ENCODE measurements at regions not wholly inside any gene's neighbourhood (a gene's known extent, or its start where the extent isn't known, plus 50 kb on each side); places are given as distances from the start of the nearest gene placed in this dataset.

DNA sequence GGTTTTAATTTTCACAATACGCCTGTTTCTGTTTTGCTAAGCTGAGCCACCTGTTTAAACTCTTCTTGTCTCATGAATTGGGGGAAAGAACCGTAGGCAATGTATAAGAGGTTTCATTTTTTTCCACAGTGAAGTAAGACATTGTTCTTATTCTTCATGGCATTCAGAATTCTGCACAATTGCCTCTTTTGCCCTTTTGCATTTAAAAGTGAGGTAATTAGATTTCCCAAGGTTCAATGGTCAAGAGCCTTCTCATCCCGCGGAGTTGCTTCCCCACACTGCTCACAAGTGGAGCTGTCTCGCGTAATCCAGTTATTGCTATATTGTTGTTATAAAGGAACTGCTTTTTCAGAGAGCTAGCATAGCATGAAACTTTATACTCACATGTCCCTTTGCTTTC is 90.9 kb upstream of the SPRY1 start:
- TF ChIP-seq, protein P1, sequence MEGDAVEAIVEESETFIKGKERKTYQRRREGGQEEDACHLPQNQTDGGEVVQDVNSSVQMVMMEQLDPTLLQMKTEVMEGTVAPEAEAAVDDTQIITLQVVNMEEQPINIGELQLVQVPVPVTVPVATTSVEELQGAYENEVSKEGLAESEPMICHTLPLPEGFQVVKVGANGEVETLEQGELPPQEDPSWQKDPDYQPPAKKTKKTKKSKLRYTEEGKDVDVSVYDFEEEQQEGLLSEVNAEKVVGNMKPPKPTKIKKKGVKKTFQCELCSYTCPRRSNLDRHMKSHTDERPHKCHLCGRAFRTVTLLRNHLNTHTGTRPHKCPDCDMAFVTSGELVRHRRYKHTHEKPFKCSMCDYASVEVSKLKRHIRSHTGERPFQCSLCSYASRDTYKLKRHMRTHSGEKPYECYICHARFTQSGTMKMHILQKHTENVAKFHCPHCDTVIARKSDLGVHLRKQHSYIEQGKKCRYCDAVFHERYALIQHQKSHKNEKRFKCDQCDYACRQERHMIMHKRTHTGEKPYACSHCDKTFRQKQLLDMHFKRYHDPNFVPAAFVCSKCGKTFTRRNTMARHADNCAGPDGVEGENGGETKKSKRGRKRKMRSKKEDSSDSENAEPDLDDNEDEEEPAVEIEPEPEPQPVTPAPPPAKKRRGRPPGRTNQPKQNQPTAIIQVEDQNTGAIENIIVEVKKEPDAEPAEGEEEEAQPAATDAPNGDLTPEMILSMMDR (IDR thresholded peaks at IDR 0.05) = no peak
- TF ChIP-seq POLR2A (IDR thresholded peaks at IDR 0.05) = no peak
- DNase-seq (ENCODE audit: low spot score in 2 of 2) = no peak
- intact Hi-C loops (cut with DNase I; ENCODE audit: low total_unique reads) = no loop called here
- no peak overlapping the region for H3K4me3 ChIP-seq (ENCODE audit: low read depth, poor library complexity, severe bottlenecking)
- 82 to 92% methylated on average over 6 of the region's 6 CpGs for WGBS, 2 donors

- WGBS, 2 donors = 76 to 85% methylated on average over 2 of the region's 2 CpGs
- no peak for DNase-seq (ENCODE audit: low spot score in 2 of 2)
- intact Hi-C loops (cut with DNase I; ENCODE audit: low total_unique reads) = no loop called here
- H3K4me3 ChIP-seq (ENCODE audit: low read depth, poor library complexity, severe bottlenecking) = no peak overlapping the region
- TF ChIP-seq, protein P1 (IDR thresholded peaks at IDR 0.05) = no peak
- no peak for TF ChIP-seq POLR2A (IDR thresholded peaks at IDR 0.05)
Measured at GRCh38 chr4:123306769-123307168, 89.8 kb upstream of the SPRY1 start.

DNA sequence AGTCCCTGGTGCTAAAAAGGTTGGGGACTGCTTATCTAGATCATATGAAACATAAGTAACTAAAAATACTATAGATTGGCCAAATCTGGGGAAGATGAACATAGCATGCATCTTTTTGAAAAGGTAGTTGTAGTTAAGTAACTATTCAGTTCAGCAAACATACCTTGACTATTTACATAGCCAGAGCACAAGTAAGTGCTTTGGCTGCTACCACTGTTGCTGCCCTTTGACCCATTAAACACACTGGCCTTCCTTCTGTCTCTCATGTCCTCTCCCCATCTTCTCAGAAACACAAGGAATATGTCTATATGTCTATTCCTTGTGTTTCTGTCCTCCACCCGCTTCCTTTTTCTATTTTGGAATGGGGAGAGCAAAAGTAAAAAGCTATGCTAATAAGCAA is 87.9 kb upstream of the SPRY1 start:
- 97 to 100% methylated on average over 1 of the region's 1 CpG for WGBS, 2 donors
- H3K4me3 ChIP-seq (ENCODE audit: low read depth, poor library complexity, severe bottlenecking) = no peak overlapping the region
- no peak for DNase-seq (ENCODE audit: low spot score in 2 of 2)
- TF ChIP-seq, protein P1 (IDR thresholded peaks at IDR 0.05) = no peak
- TF ChIP-seq POLR2A (IDR thresholded peaks at IDR 0.05) = no peak
- intact Hi-C loops (cut with DNase I; ENCODE audit: low total_unique reads) = no loop called here

GRCh38 chr4:123312116-123312515 is 84.5 kb upstream of the SPRY1 start:
- intact Hi-C loops (cut with DNase I; ENCODE audit: low total_unique reads) = no loop called here
- 100% methylated on average over 1 of the region's 1 CpG for WGBS, 2 donors
- H3K4me3 ChIP-seq (ENCODE audit: low read depth, poor library complexity, severe bottlenecking) = no peak overlapping the region
- DNase-seq (ENCODE audit: low spot score in 2 of 2) = no peak
- TF ChIP-seq, protein P1 (IDR thresholded peaks at IDR 0.05) = no peak
- TF ChIP-seq POLR2A (IDR thresholded peaks at IDR 0.05) = no peak

GRCh38 chr4:123312951-123313592 is 83.5 kb upstream of the SPRY1 start:
- no peak overlapping the region for H3K4me3 ChIP-seq (ENCODE audit: low read depth, poor library complexity, severe bottlenecking)
- WGBS, 2 donors = 86 to 91% methylated on average over 10 of the region's 10 CpGs
- no peak for DNase-seq (ENCODE audit: low spot score in 2 of 2)
- intact Hi-C loops (cut with DNase I; ENCODE audit: low total_unique reads) = no loop called here
- TF ChIP-seq, protein P1 (IDR thresholded peaks at IDR 0.05) = no peak
- no peak for TF ChIP-seq POLR2A (IDR thresholded peaks at IDR 0.05)

DNA sequence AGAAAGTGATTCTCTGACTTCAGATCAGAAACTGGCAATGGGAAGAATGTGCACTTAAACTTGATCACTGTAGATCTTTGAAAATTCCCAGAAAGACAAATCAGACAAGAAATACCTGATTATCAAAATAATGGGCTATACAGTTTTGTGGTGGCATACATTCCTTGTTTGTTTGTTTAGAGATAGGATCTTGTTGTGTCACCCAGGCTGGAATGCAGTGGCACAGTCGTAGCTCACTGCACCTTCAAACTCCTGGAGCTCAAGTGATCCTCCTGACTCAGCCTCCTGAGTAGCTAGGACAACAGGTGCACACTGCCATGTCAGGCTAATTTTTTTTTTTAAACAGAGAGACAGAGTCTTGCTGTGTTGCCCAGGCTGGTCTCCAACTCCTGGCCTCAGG is 81.0 kb upstream of the SPRY1 start:
- no peak for DNase-seq (ENCODE audit: low spot score in 2 of 2)
- H3K4me3 ChIP-seq (ENCODE audit: low read depth, poor library complexity, severe bottlenecking) = no peak overlapping the region
- WGBS, 2 donors = 73 to 96% methylated on average over 1 of the region's 1 CpG
- intact Hi-C loops (cut with DNase I; ENCODE audit: low total_unique reads) = no loop called here
- TF ChIP-seq, protein P1 (IDR thresholded peaks at IDR 0.05) = no peak
- no peak for TF ChIP-seq POLR2A (IDR thresholded peaks at IDR 0.05)
